Panc1 (cell line): ENCODE measurements at regions not wholly inside any gene's neighbourhood (a gene's known extent, or its start where the extent isn't known, plus 50 kb on each side); places are given as distances from the start of the nearest gene placed in this dataset.

Experiments
- ATAC-seq: fragments of 200-7000 bp; cut with Tn5 transposase; 2 replicates; pipeline ENCODE4 v1.9.1; 2020; ENCODE audit warnings: mild to moderate bottlenecking, moderate library complexity
- BruUV-seq: library from RNA; stranded (reverse); fragments of 400-500 nt; replicated peaks from 2 replicates; lab custom pipeline; 2021; lab: Mats Ljungman, UMichigan
- CTCF ChIA-PET: fragments of 300-600 bp; sonication (Branson Sonifier 250); formaldehyde crosslinking; loops from one replicate; lab custom pipeline; 2022; ENCODE audit warnings: antibody characterized with exemption; lab: Charles Lee
- POLR2A ChIA-PET: fragments of 300-600 bp; sonication (Branson Sonifier 250); formaldehyde crosslinking; loops from one replicate; lab custom pipeline; 2022; ENCODE audit warnings: antibody characterized with exemption; lab: Charles Lee
- DNase-seq: peaks from one replicate; pipeline ENCODE4 v3.0.0-alpha.2; 2010; ENCODE audit warnings: low read depth, low spot score
- H3K27ac ChIP-seq: 2 replicates; pipeline ENCODE4 v1.5.1; 2011; ENCODE audit warnings: mild to moderate bottlenecking, low read length, inconsistent platforms
- H3K27me3 ChIP-seq: fragments of 200-500 bp; sonication (Bioruptor generic); 2 replicates; pipeline ENCODE4 v1.6.0; 2014; ENCODE audit warnings: low read length, inconsistent platforms; ENCODE audit not compliant: control insufficient read depth, insufficient read depth
- H3K36me3 ChIP-seq: fragments of 200-500 bp; sonication (Bioruptor generic); 2 replicates; pipeline ENCODE4 v1.5.1; 2014; ENCODE audit warnings: inconsistent platforms, mild to moderate bottlenecking, low read length, moderate library complexity; ENCODE audit not compliant: control insufficient read depth, insufficient read depth
- H3K4me1 ChIP-seq: 2 replicates; pipeline ENCODE4 v1.5.1; 2011; ENCODE audit warnings: inconsistent platforms, mild to moderate bottlenecking, low read length, moderate library complexity; ENCODE audit not compliant: control insufficient read depth, insufficient read depth
- H3K4me3 ChIP-seq, 2 experiments: 2 replicates each; pipeline ENCODE4 v1.5.1; 2011 to 2012; ENCODE audit warnings: low read depth in 2 of 2, low read length in 2 of 2, mild to moderate bottlenecking in 2 of 2, inconsistent platforms in 1 of 2, moderate library complexity in 1 of 2
- H3K9me3 ChIP-seq: fragments of 200-500 bp; sonication (Bioruptor generic); 2 replicates; pipeline ENCODE4 v1.5.1; 2014; ENCODE audit warnings: low read depth, mild to moderate bottlenecking, inconsistent platforms, low read length, moderate library complexity; ENCODE audit not compliant: control insufficient read depth, insufficient read depth
- POLR2AphosphoS5 ChIP-seq: IDR thresholded peaks from 2 replicates; pipeline ENCODE4 v1.6.1; 2012; ENCODE audit warnings: mild to moderate bottlenecking, low read depth, low read length, moderate library complexity
- SIN3A ChIP-seq: IDR thresholded peaks from 2 replicates; pipeline ENCODE4 v1.6.1; 2012; ENCODE audit warnings: low read depth, mild to moderate bottlenecking, low read length, moderate library complexity, borderline replicate concordance; ENCODE audit not compliant: insufficient read depth
- TCF7L2 ChIP-seq: IDR thresholded peaks from 2 replicates; pipeline ENCODE4 v1.6.1; 2011; ENCODE audit warnings: mild to moderate bottlenecking, low read depth, low read length, inconsistent platforms
- in situ Hi-C: cut with HindIII; loops from 2 replicates; pipeline ENCODE4 v1.10.0; 2016; ENCODE audit warnings: low sequenced_read_pairs, low pct_unique_long_range_greater_than_20kb
- intact Hi-C: fragments of 100-400 bp; cut with micrococcal nuclease; formaldehyde crosslinking; loops from one replicate; pipeline ENCODE4 v1.10.0; 2022; ENCODE audit not compliant: unreplicated experiment
- TF ChIP-seq, protein P1 (sequence below), 2 experiments: IDR thresholded peaks; 2 replicates each; pipeline ENCODE4 v1.6.1; 2011 to 2012; ENCODE audit warnings: low read depth in 2 of 2, control low read depth in 1 of 2, low read length in 1 of 2, mild to moderate bottlenecking in 1 of 2, moderate library complexity in 1 of 2; ENCODE audit not compliant: insufficient read depth in 1 of 2
- TF ChIP-seq, protein P2 (sequence below): fragments of 450-650 bp; IDR thresholded peaks from 2 replicates; pipeline ENCODE4 v1.5.1; 2017; ENCODE audit warnings: mild to moderate bottlenecking

- Histone ChIP-seq H3K4me1 (no peaks in the 10 kb centered on the region), H3K27ac (no peak overlapping the region), H3K4me3 (no peak overlapping the region), H3K36me3 (no peaks in the 10 kb centered on the region), H3K27me3 (no peaks in the 10 kb centered on the region), H3K9me3 (no peaks in the 10 kb centered on the region)
- ChIA-PET CTCF (no interaction called here), POLR2A (no interaction called here)
- DNase-seq (no peak), ATAC-seq (no peak)
- no TSS peak for BruUV-seq
- TF ChIP-seq, protein P1, sequence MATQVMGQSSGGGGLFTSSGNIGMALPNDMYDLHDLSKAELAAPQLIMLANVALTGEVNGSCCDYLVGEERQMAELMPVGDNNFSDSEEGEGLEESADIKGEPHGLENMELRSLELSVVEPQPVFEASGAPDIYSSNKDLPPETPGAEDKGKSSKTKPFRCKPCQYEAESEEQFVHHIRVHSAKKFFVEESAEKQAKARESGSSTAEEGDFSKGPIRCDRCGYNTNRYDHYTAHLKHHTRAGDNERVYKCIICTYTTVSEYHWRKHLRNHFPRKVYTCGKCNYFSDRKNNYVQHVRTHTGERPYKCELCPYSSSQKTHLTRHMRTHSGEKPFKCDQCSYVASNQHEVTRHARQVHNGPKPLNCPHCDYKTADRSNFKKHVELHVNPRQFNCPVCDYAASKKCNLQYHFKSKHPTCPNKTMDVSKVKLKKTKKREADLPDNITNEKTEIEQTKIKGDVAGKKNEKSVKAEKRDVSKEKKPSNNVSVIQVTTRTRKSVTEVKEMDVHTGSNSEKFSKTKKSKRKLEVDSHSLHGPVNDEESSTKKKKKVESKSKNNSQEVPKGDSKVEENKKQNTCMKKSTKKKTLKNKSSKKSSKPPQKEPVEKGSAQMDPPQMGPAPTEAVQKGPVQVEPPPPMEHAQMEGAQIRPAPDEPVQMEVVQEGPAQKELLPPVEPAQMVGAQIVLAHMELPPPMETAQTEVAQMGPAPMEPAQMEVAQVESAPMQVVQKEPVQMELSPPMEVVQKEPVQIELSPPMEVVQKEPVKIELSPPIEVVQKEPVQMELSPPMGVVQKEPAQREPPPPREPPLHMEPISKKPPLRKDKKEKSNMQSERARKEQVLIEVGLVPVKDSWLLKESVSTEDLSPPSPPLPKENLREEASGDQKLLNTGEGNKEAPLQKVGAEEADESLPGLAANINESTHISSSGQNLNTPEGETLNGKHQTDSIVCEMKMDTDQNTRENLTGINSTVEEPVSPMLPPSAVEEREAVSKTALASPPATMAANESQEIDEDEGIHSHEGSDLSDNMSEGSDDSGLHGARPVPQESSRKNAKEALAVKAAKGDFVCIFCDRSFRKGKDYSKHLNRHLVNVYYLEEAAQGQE (IDR thresholded peaks at IDR 0.05; ENCODE audit: insufficient read depth in 1 of 2, low read depth in 2 of 2, low read length in 1 of 2), result no peak
- no peak for TF ChIP-seq POLR2AphosphoS5
- TF ChIP-seq, protein P2, sequence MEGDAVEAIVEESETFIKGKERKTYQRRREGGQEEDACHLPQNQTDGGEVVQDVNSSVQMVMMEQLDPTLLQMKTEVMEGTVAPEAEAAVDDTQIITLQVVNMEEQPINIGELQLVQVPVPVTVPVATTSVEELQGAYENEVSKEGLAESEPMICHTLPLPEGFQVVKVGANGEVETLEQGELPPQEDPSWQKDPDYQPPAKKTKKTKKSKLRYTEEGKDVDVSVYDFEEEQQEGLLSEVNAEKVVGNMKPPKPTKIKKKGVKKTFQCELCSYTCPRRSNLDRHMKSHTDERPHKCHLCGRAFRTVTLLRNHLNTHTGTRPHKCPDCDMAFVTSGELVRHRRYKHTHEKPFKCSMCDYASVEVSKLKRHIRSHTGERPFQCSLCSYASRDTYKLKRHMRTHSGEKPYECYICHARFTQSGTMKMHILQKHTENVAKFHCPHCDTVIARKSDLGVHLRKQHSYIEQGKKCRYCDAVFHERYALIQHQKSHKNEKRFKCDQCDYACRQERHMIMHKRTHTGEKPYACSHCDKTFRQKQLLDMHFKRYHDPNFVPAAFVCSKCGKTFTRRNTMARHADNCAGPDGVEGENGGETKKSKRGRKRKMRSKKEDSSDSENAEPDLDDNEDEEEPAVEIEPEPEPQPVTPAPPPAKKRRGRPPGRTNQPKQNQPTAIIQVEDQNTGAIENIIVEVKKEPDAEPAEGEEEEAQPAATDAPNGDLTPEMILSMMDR, result no peak
- no peak for TF ChIP-seq TCF7L2
- no peak for TF ChIP-seq SIN3A
- in situ Hi-C loops, result no loop called here
- intact Hi-C loops, result no loop called here
These were observed 363.3 kb upstream of the F9 start for GRCh38 chrX:139167282-139167681.

DNA sequence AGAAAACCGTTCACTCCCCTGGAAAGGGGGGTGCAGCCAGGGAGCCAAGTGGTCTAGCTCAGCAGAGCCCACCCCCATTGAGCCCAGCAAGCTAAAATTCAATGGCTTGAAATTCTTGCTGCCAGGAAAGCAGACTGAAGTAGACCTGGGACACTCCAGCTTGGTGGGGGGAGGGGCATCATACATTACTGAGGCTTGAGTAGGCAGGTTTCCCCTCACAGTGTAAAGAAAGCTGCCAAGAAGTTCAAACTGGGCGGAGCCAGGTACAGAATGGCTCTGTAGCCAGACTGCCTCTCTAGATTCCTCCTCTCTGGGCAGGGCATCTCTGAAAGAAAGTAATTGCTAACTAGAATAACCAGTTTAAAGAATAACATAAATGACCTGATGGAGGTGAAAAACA is 372.3 kb upstream of the F9 start:
- no peaks in the 10 kb centered on the region for H3K9me3 ChIP-seq
- no peak for DNase-seq
- POLR2A ChIA-PET, result no interaction called here
- no peak overlapping the region for H3K4me3 ChIP-seq
- no peak for ATAC-seq
- BruUV-seq, result no TSS peak
- CTCF ChIA-PET, result no interaction called here
- no peaks in the 10 kb centered on the region for H3K27me3 ChIP-seq
- no peaks in the 10 kb centered on the region for H3K36me3 ChIP-seq
- intact Hi-C loops (no loop called here), in situ Hi-C loops (no loop called here)
- TF ChIP-seq, protein P2, result no peak
- TF ChIP-seq TCF7L2, result no peak
- TF ChIP-seq, protein P1 (IDR thresholded peaks at IDR 0.05; ENCODE audit: insufficient read depth in 1 of 2, low read depth in 2 of 2, low read length in 1 of 2), result no peak
- TF ChIP-seq POLR2AphosphoS5, result no peak
- TF ChIP-seq SIN3A, result no peak
- no peaks in the 10 kb centered on the region for H3K4me1 ChIP-seq
- H3K27ac ChIP-seq, result no peak overlapping the region
